ENCODE measurements at regions not wholly inside any gene's neighbourhood (a gene's known extent, or its start where the extent isn't known, plus 50 kb on each side); places are given as distances from the start of the nearest gene placed in this dataset.

DNA sequence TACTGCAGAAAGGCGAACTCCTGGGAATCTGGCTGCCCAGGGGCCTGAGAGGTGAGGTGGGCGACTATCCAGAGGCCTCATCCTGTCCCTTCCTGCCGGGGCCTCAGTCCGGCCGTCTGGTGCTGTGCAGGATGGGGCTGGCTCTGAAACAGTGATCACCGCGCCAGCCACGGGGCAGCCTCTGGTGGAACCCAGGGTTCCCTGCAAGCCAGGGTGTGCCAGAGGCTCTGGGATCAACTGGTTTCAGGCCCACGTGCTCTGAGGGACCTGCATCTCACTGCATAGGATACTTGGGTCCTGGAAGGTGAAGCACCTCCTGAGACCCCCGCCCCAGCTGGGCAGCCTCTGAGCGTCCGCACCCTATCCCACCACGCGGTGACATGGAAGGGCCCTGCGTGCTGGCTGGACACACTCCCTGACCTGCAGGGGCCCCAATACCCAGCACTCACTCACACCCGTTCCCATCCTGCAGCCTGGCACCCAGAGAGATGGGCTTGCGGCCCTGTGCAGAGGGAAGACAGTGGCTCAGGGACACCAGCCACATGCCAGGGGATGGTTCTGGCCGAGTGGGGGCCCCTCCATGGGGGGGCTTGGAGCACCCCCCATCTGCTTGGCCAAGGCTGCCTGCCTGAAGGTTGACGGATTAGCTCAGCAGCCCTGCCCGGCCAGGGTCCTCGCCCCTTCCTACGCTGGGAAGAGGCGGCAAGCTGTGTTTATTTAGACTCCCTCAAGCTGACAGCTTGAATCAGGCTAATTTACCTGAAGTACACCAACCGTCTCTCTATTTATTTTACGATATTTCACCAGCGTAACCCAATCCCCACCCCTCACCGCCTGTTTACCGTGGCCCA is 64.3 kb upstream of the TTC34 start:
- no peak for DNase-seq (ENCODE audit: low read depth in 2 of 2)

GRCh38 chr1:2866422-2867086 is 65.1 kb upstream of the TTC34 start:
- no peak for DNase-seq (ENCODE audit: low read depth in 2 of 2)

- no peak for DNase-seq (ENCODE audit: low read depth in 2 of 2)
Observed at GRCh38 chr1:2867087-2867425, 65.6 kb upstream of the TTC34 start.

- DNase-seq (ENCODE audit: low read depth in 2 of 2): no peak
Observed at GRCh38 chr1:2867861-2868260, 66.4 kb upstream of the TTC34 start.

DNA sequence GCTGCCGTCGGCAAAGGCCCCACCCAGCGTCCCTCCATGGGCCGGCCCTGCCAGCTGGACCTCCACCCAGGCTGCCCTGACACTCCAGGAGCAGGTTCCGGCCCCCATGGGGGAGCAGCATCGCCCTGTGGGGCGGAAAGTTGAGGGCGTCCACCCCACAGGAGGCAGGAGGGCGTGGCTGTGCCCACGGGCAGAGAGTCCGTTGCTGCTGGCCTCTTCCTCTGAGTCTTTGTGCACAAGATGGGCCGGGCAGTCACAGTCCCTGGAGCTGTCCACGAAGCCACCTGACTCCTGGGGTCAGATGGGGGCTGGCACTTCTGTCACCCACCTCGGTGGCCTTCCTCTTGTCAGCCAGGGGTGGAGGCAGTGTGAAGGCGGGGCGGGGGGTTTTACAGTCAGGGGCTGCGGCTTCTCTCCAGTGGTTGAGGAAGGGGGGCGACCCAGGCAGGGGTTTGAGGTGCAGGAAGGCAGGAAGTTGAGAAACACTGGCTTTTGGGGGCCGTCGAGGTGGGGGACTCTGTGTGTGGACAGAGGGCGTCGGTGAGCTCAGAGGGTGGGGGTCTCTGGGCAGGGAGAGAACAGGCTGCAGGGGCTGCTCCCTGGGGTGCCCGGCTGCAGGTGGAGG is 67.2 kb upstream of the TTC34 start:
- DNase-seq (ENCODE audit: low read depth in 2 of 2): no peak

- DNase-seq (ENCODE audit: low read depth in 2 of 2): no peak
Observed at GRCh38 chr1:2871246-2871815, 69.8 kb upstream of the TTC34 start.

DNA sequence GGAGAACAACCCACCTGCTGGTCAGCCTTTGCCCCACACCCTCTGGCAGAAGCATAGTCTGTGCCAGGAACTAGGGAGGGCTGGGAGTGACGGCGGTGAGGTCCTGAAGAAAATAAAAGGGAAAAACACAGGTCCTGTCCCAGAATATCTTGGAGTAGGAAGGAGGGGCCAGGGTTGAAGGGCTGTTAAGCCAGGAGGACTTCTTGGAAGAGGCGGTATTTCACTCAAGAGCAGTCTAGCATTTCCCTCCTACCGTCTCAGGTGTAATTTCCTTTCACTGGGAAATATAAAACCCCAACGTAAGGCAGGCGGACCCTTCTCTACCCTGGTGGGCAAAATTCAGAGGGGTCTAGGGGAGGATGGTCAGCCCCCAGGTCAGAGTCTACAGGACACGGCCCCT is 72.7 kb upstream of the TTC34 start:
- DNase-seq (ENCODE audit: low read depth in 2 of 2): no peak

DNA sequence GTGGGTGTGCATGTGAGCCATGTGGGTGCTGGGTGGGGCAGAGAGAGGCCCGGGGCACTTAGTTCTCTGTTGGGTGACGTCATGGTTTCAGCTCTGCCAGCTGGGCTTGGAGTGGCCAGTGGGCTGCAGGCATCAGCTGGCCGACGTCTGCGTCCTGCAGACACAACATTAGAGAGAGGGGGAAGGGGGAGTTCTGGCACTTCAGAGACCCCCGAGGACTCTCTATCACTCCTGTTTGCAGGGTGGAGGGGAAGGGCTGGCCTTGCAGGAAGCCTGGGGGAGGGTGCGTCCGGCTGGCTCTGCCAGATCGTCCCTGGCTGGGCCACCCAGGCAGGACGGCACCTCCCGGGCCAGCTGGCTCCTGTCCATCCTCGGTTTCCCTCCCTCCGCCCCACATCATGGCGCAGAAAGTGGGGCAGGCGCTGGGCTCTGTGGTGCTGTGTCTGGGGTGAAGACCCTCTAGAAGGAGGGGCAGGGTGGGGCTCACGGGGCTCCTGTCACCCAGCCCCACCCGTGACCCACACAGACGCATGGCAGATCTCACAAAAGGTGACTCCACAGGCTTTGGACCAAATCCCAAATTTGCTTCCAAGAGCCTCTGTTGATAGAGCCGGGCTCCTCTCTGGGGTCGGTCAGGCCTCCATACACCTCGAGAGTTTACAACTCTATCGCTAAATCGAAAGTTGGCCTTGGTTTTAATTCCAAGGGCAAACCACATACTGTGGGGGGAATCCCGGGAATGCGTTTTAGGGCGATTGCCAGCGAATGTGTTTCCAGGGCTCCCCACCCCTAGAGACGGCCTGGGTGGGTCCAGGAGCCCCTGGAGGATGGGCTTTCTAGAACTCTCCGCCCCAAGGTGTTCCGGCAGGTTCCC is 73.4 kb upstream of the TTC34 start:
- no peak for DNase-seq (ENCODE audit: low read depth in 2 of 2)

DNA sequence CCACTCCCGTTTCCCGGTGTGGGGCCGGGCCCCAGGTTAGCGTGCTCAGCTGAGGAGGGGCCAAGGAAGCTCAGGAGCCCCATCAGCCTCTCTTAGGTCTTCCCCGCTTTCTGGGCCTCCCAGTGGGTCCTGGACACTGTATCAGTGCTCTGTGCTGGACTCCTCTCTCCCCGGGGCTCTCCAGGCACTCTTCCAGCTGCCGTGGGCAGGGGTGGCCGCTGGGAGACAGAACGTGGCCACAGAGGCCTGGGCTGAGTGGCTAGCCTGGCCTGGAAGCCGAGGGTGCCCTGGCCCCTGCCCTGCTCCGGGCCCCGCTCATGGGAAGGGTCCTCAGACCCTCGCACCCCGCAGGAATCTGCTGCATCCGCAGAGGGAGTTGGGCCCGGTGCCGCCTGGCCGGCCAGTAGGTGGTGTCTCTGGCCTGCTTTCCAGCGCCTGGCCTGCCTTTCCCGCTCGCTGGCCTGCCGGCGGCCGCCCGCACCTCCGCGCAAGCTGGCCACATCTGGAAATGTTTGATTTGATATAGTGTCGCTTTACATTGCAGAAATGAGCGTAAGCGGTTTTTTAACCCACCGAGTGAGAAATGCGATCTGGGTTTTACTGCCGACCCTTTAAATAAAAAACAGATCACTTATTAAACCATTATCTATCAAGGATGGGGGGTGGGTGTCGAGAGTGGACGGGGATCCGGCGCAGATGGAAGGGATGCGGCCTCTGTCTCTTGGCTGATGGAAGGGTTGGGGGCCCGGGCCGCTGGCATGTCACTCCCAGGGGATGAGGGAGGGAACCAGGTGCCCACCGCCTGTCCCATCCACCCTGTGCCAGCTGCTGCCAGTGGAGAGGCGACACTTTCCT is 74.4 kb upstream of the TTC34 start:
- no peak for DNase-seq (ENCODE audit: low read depth in 2 of 2)

DNA sequence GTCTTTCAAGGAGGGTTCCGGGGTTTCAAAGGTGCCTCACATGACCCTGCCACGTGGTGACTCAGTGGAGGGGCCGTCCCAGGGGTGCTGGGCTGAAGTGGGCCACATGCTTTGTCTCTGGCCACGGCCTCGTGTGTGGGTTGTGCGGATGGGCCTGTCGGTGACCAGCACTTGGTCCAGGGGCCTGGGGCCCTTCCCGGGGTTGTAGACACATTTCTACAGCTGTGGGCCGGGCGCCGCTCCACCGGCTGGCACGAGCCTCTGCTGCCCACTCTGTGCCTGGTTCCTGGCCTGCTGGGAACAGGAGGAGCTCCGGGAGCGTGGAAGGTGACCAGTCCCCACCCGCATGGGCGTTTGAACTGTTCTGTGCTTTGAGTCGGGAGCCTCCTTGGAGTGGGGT is 75.4 kb upstream of the TTC34 start:
- DNase-seq (ENCODE audit: low read depth in 2 of 2): no peak

- no peak for DNase-seq (ENCODE audit: low read depth in 2 of 2)
Observed at GRCh38 chr1:2877391-2877790, 75.9 kb upstream of the TTC34 start.

DNA sequence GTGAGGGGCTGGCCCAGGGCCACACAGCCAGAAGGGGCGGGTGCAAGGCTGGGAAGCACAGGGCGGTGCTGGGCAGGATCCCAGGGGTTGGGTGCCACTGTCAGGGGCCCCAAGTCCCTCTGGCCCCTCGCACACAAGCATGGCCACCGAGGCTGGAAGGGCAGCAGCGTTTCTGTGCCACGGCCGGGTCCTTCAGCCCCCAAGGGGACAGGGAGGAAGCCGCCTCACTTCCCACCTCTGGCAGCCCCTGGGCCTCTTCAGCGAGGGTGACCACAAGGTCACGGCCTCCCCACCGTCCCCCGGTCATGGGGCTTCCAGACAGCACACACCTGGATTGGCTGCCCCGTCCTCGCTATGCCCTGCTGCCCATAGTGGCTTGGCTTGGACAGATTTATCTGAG is 77.1 kb upstream of the TTC34 start:
- DNase-seq (ENCODE audit: low read depth in 2 of 2): no peak

- no peak for DNase-seq (ENCODE audit: low read depth in 2 of 2)
Observed at GRCh38 chr1:2879026-2879425, 77.5 kb upstream of the TTC34 start.

- no peak for DNase-seq (ENCODE audit: low read depth in 2 of 2)
Observed at GRCh38 chr1:2879591-2879990, 78.1 kb upstream of the TTC34 start.

GRCh38 chr1:2880086-2880485 is 78.6 kb upstream of the TTC34 start:
- no peak for DNase-seq (ENCODE audit: low read depth in 2 of 2)

DNA sequence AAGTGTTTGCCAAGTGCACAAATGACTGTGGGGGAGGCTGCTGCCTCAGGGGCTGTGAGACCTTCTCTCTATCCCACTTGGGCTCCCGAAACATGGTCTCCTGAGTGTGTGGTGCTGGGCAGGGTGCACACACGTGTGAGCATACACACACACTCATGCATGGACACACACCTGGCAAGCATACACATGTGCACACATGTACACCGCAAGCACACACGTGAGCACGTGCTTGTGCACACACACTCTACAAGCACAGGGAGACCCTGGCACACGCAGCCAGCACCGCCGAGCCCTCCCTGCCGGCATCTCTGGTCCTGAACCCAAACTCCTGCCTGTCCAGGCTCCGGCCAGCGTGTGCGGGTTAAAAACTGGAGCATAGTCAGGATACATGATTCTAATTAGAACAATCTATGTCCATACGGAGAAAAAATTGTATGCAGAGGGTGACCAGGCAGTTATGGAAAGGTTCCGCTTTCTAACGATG is 79.4 kb upstream of the TTC34 start:
- DNase-seq (ENCODE audit: low read depth in 2 of 2): no peak

- DNase-seq (ENCODE audit: low read depth in 2 of 2): no peak
Observed at GRCh38 chr1:2881556-2881955, 80.1 kb upstream of the TTC34 start.

DNA sequence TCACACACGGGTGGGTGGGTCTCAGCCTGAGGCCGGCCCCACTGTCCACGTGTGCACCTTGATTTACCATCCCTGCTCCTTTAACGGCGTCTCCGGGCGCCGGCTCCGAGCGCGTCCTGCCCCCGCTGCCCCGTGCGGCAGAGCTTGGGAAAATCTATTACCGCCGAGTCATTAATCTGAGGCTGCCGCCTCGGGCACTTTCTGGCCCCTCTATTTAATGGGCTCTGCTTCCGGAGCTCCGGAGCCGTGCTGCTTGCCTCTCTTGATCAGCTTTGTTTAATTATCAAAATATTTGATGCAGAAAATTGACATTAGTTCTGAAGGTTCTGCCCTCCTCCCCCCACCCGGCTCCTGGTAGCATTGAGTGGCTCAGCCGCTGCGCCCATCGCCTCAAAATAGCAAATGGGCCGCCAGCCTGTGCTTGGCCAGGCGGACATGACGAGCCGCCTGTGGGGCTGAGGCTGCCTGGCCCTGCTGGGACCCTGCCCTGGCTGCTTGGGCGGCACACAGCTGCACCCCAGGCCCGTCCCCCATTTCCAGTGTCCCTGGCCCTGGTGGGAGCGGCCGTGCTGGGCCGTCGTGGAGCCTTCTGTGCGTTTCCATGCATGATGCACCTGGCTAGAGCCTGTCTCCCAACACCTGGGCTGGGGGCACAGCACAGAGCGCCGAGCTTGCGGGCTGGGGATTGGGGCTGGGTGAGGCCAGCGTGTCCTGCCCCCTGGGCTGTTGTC is 81.6 kb upstream of the TTC34 start:
- no peak for DNase-seq (ENCODE audit: low read depth in 2 of 2)

GRCh38 chr1:2885001-2885400 is 83.5 kb upstream of the TTC34 start:
- no peak for DNase-seq (ENCODE audit: low read depth in 2 of 2)

DNA sequence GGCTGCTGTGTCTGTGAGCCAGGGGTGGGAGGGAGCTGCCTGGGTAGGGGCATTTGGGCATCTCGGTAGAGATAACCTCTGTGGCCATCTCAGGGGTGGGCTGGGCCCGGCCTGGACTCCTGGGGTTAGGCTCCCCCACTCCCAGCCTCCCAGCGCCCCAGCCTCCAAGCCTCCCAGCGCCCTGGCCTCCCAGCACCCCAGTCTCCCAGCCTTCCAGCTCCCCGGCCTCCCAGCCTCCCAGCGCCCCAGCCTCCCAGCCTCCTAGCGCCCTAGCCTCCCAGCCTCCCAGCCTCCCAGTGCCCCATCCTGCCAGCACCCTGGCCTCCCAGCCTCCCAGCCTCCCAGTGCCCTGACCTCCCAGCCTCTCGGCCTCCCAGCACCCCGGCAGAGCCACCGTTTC is 85.1 kb upstream of the TTC34 start:
- DNase-seq (ENCODE audit: low read depth in 2 of 2): no peak

Measured in stimulated activated CD4-positive, alpha-beta T cell treated with anti-CD3 and anti-CD28 coated beads, Interleukin-15, amount 100 ng/mL, for 48 hours (primary cell).